ENCODE measurements at regions not wholly inside any gene's neighbourhood (a gene's known extent, or its start where the extent isn't known, plus 50 kb on each side); places are given as distances from the start of the nearest gene placed in this dataset.

DNA sequence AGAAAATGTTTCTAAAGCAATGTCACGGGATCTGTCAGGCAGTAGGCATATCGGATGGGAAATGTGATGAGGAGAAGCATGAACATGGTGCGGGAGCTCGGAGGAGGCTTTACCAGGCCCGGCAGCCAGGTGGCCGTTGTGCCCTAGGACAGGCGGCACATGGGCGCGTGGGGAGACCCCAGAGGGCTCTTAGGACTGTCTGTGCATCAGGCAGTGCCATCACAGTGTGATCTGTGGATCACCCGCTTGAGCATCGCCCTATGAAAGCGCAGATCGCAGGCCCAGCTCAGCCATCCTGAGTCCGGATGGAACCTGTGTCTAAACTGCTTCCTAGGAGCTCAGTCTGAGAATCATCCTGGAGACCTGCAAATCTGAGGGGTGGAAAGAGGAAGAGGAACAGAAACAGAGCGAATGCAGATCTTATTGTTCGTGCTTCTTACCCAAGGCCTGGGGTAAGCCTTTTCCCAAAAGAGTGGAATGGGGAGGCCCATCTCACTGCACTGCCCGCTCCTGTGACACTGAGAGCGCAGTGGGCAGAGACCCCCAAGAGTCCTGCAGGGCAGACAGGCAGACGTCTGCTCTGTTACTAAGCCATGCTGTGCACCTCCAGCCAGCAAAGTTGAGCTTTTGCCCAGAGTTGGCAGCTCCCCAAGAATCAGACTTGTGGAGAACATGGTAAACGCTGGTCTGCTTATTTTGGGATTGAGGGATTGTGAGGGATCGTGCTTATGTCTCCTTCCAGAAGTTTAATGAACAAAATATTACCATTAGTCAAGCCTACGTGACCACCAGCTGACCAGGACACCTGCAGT is 251.0 kb downstream of the RHOU start:
- no TSS peak for BruUV-seq (replicated peaks)
- no peaks in the 10 kb centered on the region for H3K4me1 ChIP-seq (ENCODE audit: control insufficient read depth, insufficient read depth, low read length)
- no peaks in the 10 kb centered on the region for H3K27me3 ChIP-seq (ENCODE audit: control insufficient read depth, insufficient read depth, low read length)
- H3K4me3 ChIP-seq (ENCODE audit: low read depth in 2 of 2, low read length in 2 of 2) = no peak overlapping the region
- H3K27ac ChIP-seq (ENCODE audit: low read length) = no peak overlapping the region
- in situ Hi-C loops (cut with HindIII; ENCODE audit: low pct_unique_long_range_greater_than_20kb, low sequenced_read_pairs) (no loop called here), intact Hi-C loops (cut with micrococcal nuclease; ENCODE audit: unreplicated experiment) (no loop called here)
- TF ChIP-seq CTCF (IDR thresholded peaks at IDR 0.05) (no peak), SIN3A (IDR thresholded peaks at IDR 0.05; ENCODE audit: borderline replicate concordance, insufficient read depth, low read depth, low read length) (no peak), REST (IDR thresholded peaks at IDR 0.05; ENCODE audit: insufficient read depth in 1 of 2, low read depth in 2 of 2, low read length in 1 of 2) (no peak), POLR2AphosphoS5 (IDR thresholded peaks at IDR 0.05; ENCODE audit: low read depth, low read length) (no peak), TCF7L2 (IDR thresholded peaks at IDR 0.05; ENCODE audit: low read depth, low read length) (no peak)
- DNase-seq (ENCODE audit: low read depth, low spot score) (no peak), ATAC-seq (no peak; the same call in 1 of the 2 replicates)
- ChIA-PET CTCF (interaction anchor here (0.6 kb wide), 1 partner anchor 22 kb away, joined by 4 read pairs; no protein-coding TSS in a partner anchor), POLR2A (no interaction called here)
- no peaks in the 10 kb centered on the region for H3K36me3 ChIP-seq (ENCODE audit: control insufficient read depth, insufficient read depth, low read length)
- no peaks in the 10 kb centered on the region for H3K9me3 ChIP-seq (ENCODE audit: control insufficient read depth, insufficient read depth, low read depth, low read length)

GRCh38 chr1:228987286-228987685 is 252.0 kb downstream of the RHOU start:
- H3K27ac ChIP-seq (ENCODE audit: low read length) = no peak overlapping the region
- intact Hi-C loops (cut with micrococcal nuclease; ENCODE audit: unreplicated experiment) (no loop called here), in situ Hi-C loops (cut with HindIII; ENCODE audit: low pct_unique_long_range_greater_than_20kb, low sequenced_read_pairs) (no loop called here)
- BruUV-seq (replicated peaks) = no TSS peak
- ChIA-PET POLR2A (no interaction called here), CTCF (no interaction called here)
- H3K9me3 ChIP-seq (ENCODE audit: control insufficient read depth, insufficient read depth, low read depth, low read length) = no peaks in the 10 kb centered on the region
- ATAC-seq = no peak
- H3K4me3 ChIP-seq (ENCODE audit: low read depth in 2 of 2, low read length in 2 of 2) = no peak overlapping the region
- no peak for DNase-seq (ENCODE audit: low read depth, low spot score)
- peaks cover 3% of the 10 kb centered on the region; the same call in 1 of the 2 replicates for H3K27me3 ChIP-seq (ENCODE audit: control insufficient read depth, insufficient read depth, low read length)
- H3K36me3 ChIP-seq (ENCODE audit: control insufficient read depth, insufficient read depth, low read length) = no peaks in the 10 kb centered on the region
- no peak for TF ChIP-seq TCF7L2 (IDR thresholded peaks at IDR 0.05; ENCODE audit: low read depth, low read length)
- TF ChIP-seq SIN3A (IDR thresholded peaks at IDR 0.05; ENCODE audit: borderline replicate concordance, insufficient read depth, low read depth, low read length) = no peak
- TF ChIP-seq REST (IDR thresholded peaks at IDR 0.05; ENCODE audit: insufficient read depth in 1 of 2, low read depth in 2 of 2, low read length in 1 of 2) = no peak
- no peak for TF ChIP-seq CTCF (IDR thresholded peaks at IDR 0.05)
- TF ChIP-seq POLR2AphosphoS5 (IDR thresholded peaks at IDR 0.05; ENCODE audit: low read depth, low read length) = no peak
- H3K4me1 ChIP-seq (ENCODE audit: control insufficient read depth, insufficient read depth, low read length) = no peaks in the 10 kb centered on the region

Measured in Panc1 (cell line).